CD4-positive, alpha-beta memory T cell (primary cell): ENCODE measurements at regions not wholly inside any gene's neighbourhood (a gene's known extent, or its start where the extent isn't known, plus 50 kb on each side); places are given as distances from the start of the nearest gene placed in this dataset.

Experiments
- CTCF ChIA-PET: fragments of 350-600 bp; sonication (Branson Sonifier 250); formaldehyde crosslinking; loops from one replicate; lab custom pipeline; 2021; ENCODE audit warnings: inconsistent platforms; ENCODE audit not compliant: partially characterized antibody; lab: Charles Lee
- POLR2A ChIA-PET: fragments of 350-600 bp; sonication (Branson Sonifier 250); formaldehyde crosslinking; loops from one replicate; lab custom pipeline; 2021; ENCODE audit not compliant: partially characterized antibody; lab: Charles Lee
- DNase-seq, 5 donors: peaks; one replicate each; pipeline versions ENCODE4 v3.0.0 to v3.0.0-alpha.2; 2020 to 2022; ENCODE audit warnings: mixed read lengths in 1 of 5
- H3K27ac ChIP-seq: one replicate; pipeline ENCODE4 v1.7.0; 2013; ENCODE audit warnings: low read depth, low read length
- H3K27me3 ChIP-seq: 2 replicates; pipeline ENCODE4 v1.7.0; 2013; ENCODE audit warnings: mild to moderate bottlenecking, low read length, moderate library complexity; ENCODE audit not compliant: insufficient read depth
- H3K36me3 ChIP-seq: 2 replicates; pipeline ENCODE4 v1.7.0; 2013; ENCODE audit warnings: mild to moderate bottlenecking, low read length, moderate library complexity; ENCODE audit not compliant: insufficient read depth
- H3K4me1 ChIP-seq: 2 replicates; pipeline ENCODE4 v1.7.0; 2013; ENCODE audit warnings: mild to moderate bottlenecking, low read length, moderate library complexity; ENCODE audit not compliant: insufficient read depth
- H3K4me3 ChIP-seq, 2 donors: one replicate each; pipeline ENCODE4 v1.7.0; 2013; ENCODE audit warnings: low read length in 2 of 2, mild to moderate bottlenecking in 1 of 2
- H3K9me3 ChIP-seq, 2 donors: one replicate each; pipeline ENCODE4 v1.7.0; 2013; ENCODE audit warnings: low read length in 2 of 2, control low read depth in 1 of 2; ENCODE audit not compliant: control insufficient read depth in 1 of 2
- H3K27ac Mint-ChIP-seq, 7 donors: one replicate each; pipeline ENCODE4 v1.8.0; 2020 to 2021; ENCODE audit warnings: mixed read lengths in 7 of 7, mild to moderate bottlenecking in 6 of 7, inconsistent platforms in 3 of 7, moderate library complexity in 3 of 7
- H3K27me3 Mint-ChIP-seq, 2 donors: one replicate each; pipeline ENCODE4 v1.8.0; 2020 to 2021; ENCODE audit warnings: mixed read lengths in 2 of 2
- H3K36me3 Mint-ChIP-seq, 2 donors: one replicate each; pipeline ENCODE4 v1.8.0; 2020 to 2021; ENCODE audit warnings: mixed read lengths in 2 of 2, inconsistent platforms in 1 of 2, mild to moderate bottlenecking in 1 of 2
- H3K4me1 Mint-ChIP-seq, 4 donors: one replicate each; pipeline ENCODE4 v1.8.0; 2020 to 2021; ENCODE audit warnings: mixed read lengths in 4 of 4, mild to moderate bottlenecking in 1 of 4
- H3K4me3 Mint-ChIP-seq, 8 donors: one replicate each; pipeline ENCODE4 v1.8.0; 2020 to 2021; ENCODE audit warnings: mixed read lengths in 8 of 8, mild to moderate bottlenecking in 7 of 8, moderate library complexity in 6 of 8, inconsistent platforms in 3 of 8
- H3K9me3 Mint-ChIP-seq, 8 donors: one replicate each; pipeline ENCODE4 v1.8.0; 2020 to 2021; ENCODE audit warnings: mixed read lengths in 8 of 8, mild to moderate bottlenecking in 5 of 8, inconsistent platforms in 3 of 8, moderate library complexity in 1 of 8
- intact Hi-C: fragments of 100-400 bp; cut with micrococcal nuclease; formaldehyde crosslinking; loops from one replicate; pipeline ENCODE4 v1.15.1; 2023

DNA sequence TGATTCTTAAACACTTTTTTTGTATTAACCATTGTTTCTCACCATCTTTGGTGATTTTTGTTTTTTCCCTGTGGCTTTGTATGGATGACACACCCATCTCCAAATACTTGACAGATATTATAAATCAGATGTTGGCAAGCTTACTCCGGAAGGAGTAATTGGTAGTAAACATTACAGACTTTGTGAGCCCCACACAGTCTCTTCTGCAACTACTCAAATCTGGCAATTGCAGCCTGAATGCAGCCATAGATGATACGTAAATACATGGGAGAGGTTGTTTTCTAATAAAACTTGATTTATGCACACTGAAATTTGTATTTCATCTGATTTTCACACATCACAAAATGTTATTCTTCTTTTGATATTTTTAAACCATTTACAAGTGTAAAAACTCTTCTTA is 331.5 kb downstream of the ARPP21 start:
- H3K4me1 ChIP-seq = no peaks in the 10 kb centered on the region
- intact Hi-C loops = no loop called here
- peaks cover 0 to 6% (median under 1%) of the 10 kb centered on the region in 8 donors for H3K9me3 Mint-ChIP-seq
- DNase-seq = no peak
- POLR2A ChIA-PET = no interaction called here
- no peaks in the 10 kb centered on the region for H3K27me3 Mint-ChIP-seq
- no peaks in the 10 kb centered on the region for H3K36me3 ChIP-seq
- H3K27ac ChIP-seq = no peak overlapping the region
- H3K27ac Mint-ChIP-seq = no peak overlapping the region
- no peak overlapping the region for H3K4me3 ChIP-seq
- no peak overlapping the region for H3K4me3 Mint-ChIP-seq
- peaks cover 0 to 5% (median 3%) of the 10 kb centered on the region in 4 donors for H3K4me1 Mint-ChIP-seq
- no peaks in the 10 kb centered on the region for H3K9me3 ChIP-seq
- no peaks in the 10 kb centered on the region for H3K36me3 Mint-ChIP-seq
- CTCF ChIA-PET = no interaction called here
- no peaks in the 10 kb centered on the region for H3K27me3 ChIP-seq

DNA sequence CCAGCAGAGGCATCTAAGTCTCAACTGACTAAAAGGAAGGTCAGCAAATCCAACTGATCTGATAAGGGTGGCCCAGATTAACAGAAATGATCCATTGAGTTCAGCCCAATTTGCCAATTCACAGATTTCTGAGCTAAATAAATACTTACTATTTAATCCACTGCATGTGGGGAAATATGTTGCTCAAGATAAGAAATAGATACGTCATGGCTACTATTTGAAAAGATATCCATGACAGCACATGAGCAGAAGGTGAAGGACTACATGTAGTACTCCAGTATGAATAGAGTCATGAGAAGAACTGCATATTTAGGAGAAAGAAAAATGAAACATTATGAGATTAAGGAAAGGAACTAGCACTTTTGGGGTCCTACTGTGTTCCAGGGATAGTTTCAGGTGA is 332.4 kb downstream of the ARPP21 start:
- no peak for DNase-seq
- Histone ChIP-seq H3K36me3 (no peaks in the 10 kb centered on the region), H3K9me3 (no peaks in the 10 kb centered on the region), H3K27ac (no peak overlapping the region), H3K4me3 (no peak overlapping the region), H3K4me1 (no peaks in the 10 kb centered on the region), H3K27me3 (no peaks in the 10 kb centered on the region)
- H3K36me3 Mint-ChIP-seq = no peaks in the 10 kb centered on the region
- H3K27me3 Mint-ChIP-seq = no peaks in the 10 kb centered on the region
- intact Hi-C loops = no loop called here
- H3K4me1 Mint-ChIP-seq = peaks cover 0 to 5% (median 3%) of the 10 kb centered on the region in 4 donors
- no peak overlapping the region for H3K27ac Mint-ChIP-seq
- H3K4me3 Mint-ChIP-seq = no peak overlapping the region
- ChIA-PET CTCF (no interaction called here), POLR2A (no interaction called here)
- peaks cover 0 to 6% (median under 1%) of the 10 kb centered on the region in 8 donors for H3K9me3 Mint-ChIP-seq

DNA sequence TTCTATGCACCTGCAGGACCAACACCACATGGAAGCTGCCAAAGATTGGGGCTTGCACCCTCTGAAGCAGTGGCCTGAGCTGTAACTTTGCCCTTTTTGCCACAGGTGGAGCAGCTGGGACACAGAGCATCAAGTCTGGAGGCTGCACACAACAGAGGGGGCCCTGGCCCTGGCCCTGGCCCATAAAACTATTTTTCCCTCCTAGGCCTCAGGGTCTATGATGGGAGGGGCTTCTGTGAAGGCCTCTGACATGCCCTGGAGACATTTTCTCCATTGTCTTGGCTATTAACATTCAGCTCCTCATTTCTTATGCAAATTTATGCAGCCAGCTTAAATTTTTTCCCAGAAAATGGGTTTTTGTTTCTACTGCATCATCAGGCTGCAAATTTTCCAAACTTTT is 335.5 kb downstream of the ARPP21 start:
- Mint-ChIP-seq H3K36me3 (no peaks in the 10 kb centered on the region), H3K27me3 (no peaks in the 10 kb centered on the region)
- intact Hi-C loops = no loop called here

DNA sequence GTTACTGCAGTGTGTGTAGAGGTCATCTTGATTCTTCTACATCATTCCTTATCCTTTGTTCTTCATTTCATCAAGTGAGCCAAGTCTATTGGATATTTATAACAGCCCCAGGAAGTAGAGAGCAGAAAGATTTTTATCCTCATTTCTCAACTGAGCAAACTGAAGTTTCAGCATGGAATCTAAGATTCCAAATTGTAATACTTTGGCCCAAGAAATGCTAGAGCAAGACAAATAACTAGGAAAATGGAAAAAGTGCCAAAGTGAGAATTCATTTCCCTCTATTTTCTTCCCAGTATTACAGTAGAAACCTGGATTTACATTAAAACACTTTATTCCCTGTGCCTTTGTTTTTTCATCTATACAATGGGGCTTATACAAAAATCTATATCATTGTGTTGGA is 346.8 kb downstream of the ARPP21 start:
- Mint-ChIP-seq H3K36me3 (no peaks in the 10 kb centered on the region), H3K27ac (no peak overlapping the region), H3K27me3 (no peaks in the 10 kb centered on the region), H3K4me3 (no peak overlapping the region), H3K9me3 (peaks cover 0 to 4% (median 0%) of the 10 kb centered on the region in 8 donors), H3K4me1 (no peaks in the 10 kb centered on the region)
- CTCF ChIA-PET = no interaction called here
- POLR2A ChIA-PET = no interaction called here
- H3K27me3 ChIP-seq = no peaks in the 10 kb centered on the region
- H3K9me3 ChIP-seq = no peaks in the 10 kb centered on the region
- no peaks in the 10 kb centered on the region for H3K4me1 ChIP-seq
- intact Hi-C loops = no loop called here
- H3K36me3 ChIP-seq = no peaks in the 10 kb centered on the region
- DNase-seq = no peak
- H3K4me3 ChIP-seq = no peak overlapping the region
- no peak overlapping the region for H3K27ac ChIP-seq

More for the DNA sequence above, 335.5 kb downstream of the ARPP21 start:
- Mint-ChIP-seq H3K9me3 (peaks cover 0 to 6% (median 0%) of the 10 kb centered on the region in 8 donors), H3K27ac (no peak overlapping the region), H3K4me3 (no peak overlapping the region), H3K4me1 (peaks cover 0 to 5% (median 3%) of the 10 kb centered on the region in 4 donors)
- no peak overlapping the region for H3K27ac ChIP-seq
- no peaks in the 10 kb centered on the region for H3K4me1 ChIP-seq
- H3K27me3 ChIP-seq = no peaks in the 10 kb centered on the region
- no peaks in the 10 kb centered on the region for H3K9me3 ChIP-seq
- no peak overlapping the region for H3K4me3 ChIP-seq
- no peaks in the 10 kb centered on the region for H3K36me3 ChIP-seq
- no peak for DNase-seq
- ChIA-PET CTCF (no interaction called here), POLR2A (no interaction called here)

DNA sequence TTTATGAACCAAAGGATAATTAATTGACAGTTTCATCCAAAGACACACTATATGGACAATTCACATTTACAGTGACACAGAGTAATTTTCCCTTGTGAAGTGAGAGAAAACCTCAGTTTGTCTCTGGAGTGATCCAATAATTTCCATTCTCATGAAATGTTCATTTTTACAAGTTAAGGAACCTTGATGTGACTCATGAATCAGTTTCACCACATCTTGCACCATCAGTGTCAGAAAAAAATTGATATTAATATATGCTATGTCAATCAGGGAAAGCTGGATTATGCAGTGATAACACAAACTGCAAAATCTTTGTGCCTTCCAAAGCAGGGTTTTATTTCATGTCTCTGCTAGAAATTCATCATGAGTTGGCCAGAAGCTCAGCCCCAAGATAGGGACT is 348.1 kb downstream of the ARPP21 start:
- ChIA-PET POLR2A (no interaction called here), CTCF (no interaction called here)
- no peak overlapping the region for H3K27ac Mint-ChIP-seq
- H3K4me1 Mint-ChIP-seq = no peaks in the 10 kb centered on the region
- Histone ChIP-seq H3K4me3 (no peak overlapping the region), H3K4me1 (no peaks in the 10 kb centered on the region), H3K27ac (no peak overlapping the region), H3K9me3 (no peaks in the 10 kb centered on the region), H3K36me3 (no peaks in the 10 kb centered on the region), H3K27me3 (no peaks in the 10 kb centered on the region)
- no peak overlapping the region for H3K4me3 Mint-ChIP-seq
- no peaks in the 10 kb centered on the region for H3K36me3 Mint-ChIP-seq
- H3K9me3 Mint-ChIP-seq = peaks cover 0 to 4% (median 0%) of the 10 kb centered on the region in 8 donors
- intact Hi-C loops = no loop called here
- DNase-seq = no peak
- H3K27me3 Mint-ChIP-seq = no peaks in the 10 kb centered on the region

DNA sequence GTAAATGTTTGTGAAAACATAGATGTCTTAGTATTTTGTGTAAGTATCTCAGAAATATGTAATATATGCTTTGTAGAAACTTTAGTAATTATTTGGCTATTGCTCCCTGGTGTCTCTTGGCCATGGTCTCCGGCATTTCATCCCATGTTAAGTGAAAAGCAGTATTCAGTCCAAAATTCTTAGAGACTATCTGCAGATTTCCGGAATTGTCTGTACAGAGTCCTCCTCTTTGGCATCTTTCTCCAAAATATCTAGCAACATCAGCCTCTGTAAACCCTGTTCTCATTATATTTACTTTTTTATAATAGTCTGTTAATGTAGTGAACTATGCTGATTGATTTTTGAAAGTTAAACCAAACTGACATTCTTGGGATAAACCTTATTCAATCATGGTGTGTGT is 352.7 kb downstream of the ARPP21 start:
- Histone ChIP-seq H3K9me3 (no peaks in the 10 kb centered on the region), H3K4me3 (no peak overlapping the region), H3K27ac (no peak overlapping the region), H3K27me3 (no peaks in the 10 kb centered on the region), H3K4me1 (no peaks in the 10 kb centered on the region), H3K36me3 (no peaks in the 10 kb centered on the region)
- H3K4me1 Mint-ChIP-seq = no peaks in the 10 kb centered on the region
- intact Hi-C loops = no loop called here
- H3K36me3 Mint-ChIP-seq = no peaks in the 10 kb centered on the region
- H3K9me3 Mint-ChIP-seq = peaks cover 0 to 12% (median 1%) of the 10 kb centered on the region in 8 donors
- no peak for DNase-seq
- H3K4me3 Mint-ChIP-seq = no peak overlapping the region
- CTCF ChIA-PET = no interaction called here
- POLR2A ChIA-PET = no interaction called here
- no peak overlapping the region for H3K27ac Mint-ChIP-seq
- H3K27me3 Mint-ChIP-seq = no peaks in the 10 kb centered on the region

DNA sequence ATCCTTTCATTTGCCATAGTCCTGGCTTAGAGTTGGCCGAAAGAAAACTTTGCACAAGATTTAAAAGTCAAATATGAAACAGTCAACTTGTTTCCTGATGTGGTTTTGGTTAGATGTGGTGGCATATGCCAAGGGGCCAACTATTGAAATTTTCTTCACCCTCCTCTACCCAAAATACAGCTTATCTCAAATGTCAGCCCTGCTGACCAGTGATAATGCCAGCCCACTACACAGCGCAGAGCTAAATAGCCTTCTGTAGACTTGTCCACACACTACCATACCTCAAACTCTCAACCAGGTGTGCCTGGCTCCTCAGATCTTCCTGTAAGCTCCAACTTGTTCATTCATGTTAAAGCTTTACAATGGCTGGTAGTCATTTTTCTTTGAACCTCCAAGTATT is 368.5 kb upstream of the STAC start:
- Mint-ChIP-seq H3K27ac (no peak overlapping the region), H3K4me3 (no peak overlapping the region), H3K27me3 (no peaks in the 10 kb centered on the region), H3K4me1 (no peaks in the 10 kb centered on the region), H3K9me3 (peaks cover 0 to 20% (median 8%) of the 10 kb centered on the region in 8 donors), H3K36me3 (no peaks in the 10 kb centered on the region)
- no peak for DNase-seq
- H3K4me3 ChIP-seq = no peak overlapping the region
- CTCF ChIA-PET = interaction anchor here (0.5 kb wide), 1 partner anchor 122 kb away, joined by 3 read pairs; no protein-coding TSS in a partner anchor
- no peak overlapping the region for H3K27ac ChIP-seq
- no peaks in the 10 kb centered on the region for H3K27me3 ChIP-seq
- intact Hi-C loops = no loop called here
- no peaks in the 10 kb centered on the region for H3K4me1 ChIP-seq
- H3K36me3 ChIP-seq = no peaks in the 10 kb centered on the region
- H3K9me3 ChIP-seq = no peaks in the 10 kb centered on the region
- POLR2A ChIA-PET = no interaction called here

DNA sequence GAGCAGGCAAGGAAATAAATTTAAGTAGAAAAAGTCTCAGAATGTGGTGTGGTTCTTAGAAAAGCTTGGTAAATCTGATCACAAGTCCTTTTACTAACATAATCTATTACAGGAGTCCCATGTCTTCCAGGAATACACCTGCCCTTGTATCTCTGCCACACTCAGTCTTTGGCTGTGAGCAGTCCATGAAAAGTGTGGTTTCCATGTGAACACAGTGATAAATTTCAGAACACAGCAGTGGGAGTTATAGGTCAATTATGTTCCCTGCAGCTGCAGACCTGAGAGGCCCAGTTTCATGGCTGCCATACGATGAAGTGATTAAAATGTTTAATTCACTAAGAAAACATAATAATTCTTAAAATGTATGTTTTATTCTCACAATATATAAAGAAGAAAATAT is 366.9 kb upstream of the STAC start:
- H3K9me3 Mint-ChIP-seq = peaks cover 0 to 7% (median 4%) of the 10 kb centered on the region in 8 donors
- Histone ChIP-seq H3K27me3 (no peaks in the 10 kb centered on the region), H3K4me1 (no peaks in the 10 kb centered on the region), H3K27ac (no peak overlapping the region), H3K4me3 (no peak overlapping the region), H3K9me3 (no peaks in the 10 kb centered on the region), H3K36me3 (no peaks in the 10 kb centered on the region)
- intact Hi-C loops = no loop called here
- H3K36me3 Mint-ChIP-seq = no peaks in the 10 kb centered on the region
- no peak for DNase-seq
- H3K27me3 Mint-ChIP-seq = no peaks in the 10 kb centered on the region
- POLR2A ChIA-PET = no interaction called here
- no peak overlapping the region for H3K4me3 Mint-ChIP-seq
- H3K27ac Mint-ChIP-seq = no peak overlapping the region
- H3K4me1 Mint-ChIP-seq = no peaks in the 10 kb centered on the region
- CTCF ChIA-PET = no interaction called here
